Activated CD8-positive, alpha-beta T cell treated with anti-CD3 and anti-CD28 coated beads for 36 hours (primary cell): ENCODE measurements at regions not wholly inside any gene's neighbourhood (a gene's known extent, or its start where the extent isn't known, plus 50 kb on each side); places are given as distances from the start of the nearest gene placed in this dataset.

Source experiments
- ATAC-seq: fragments of 200-7000 bp; cut with Tn5 transposase; one replicate; pipeline ENCODE4 v1.10.0; 2021; ENCODE audit warnings: mild to moderate bottlenecking, moderate library complexity
- CTCF ChIA-PET: fragments of 350-600 bp; sonication (Branson Sonifier 250); formaldehyde crosslinking; loops from one replicate; lab custom pipeline; 2021; ENCODE audit warnings: antibody characterized with exemption; lab: Charles Lee
- POLR2A ChIA-PET: fragments of 350-600 bp; sonication (Branson Sonifier 250); formaldehyde crosslinking; loops from one replicate; lab custom pipeline; 2021; ENCODE audit warnings: antibody characterized with exemption; lab: Charles Lee
- DNase-seq: peaks from one replicate; pipeline ENCODE4 v3.0.0-alpha.2; 2020
- H3K27ac Mint-ChIP-seq: one replicate; pipeline ENCODE4 v1.8.0; 2021; ENCODE audit warnings: mild to moderate bottlenecking, mixed read lengths
- H3K27me3 Mint-ChIP-seq: one replicate; pipeline ENCODE4 v1.8.0; 2021; ENCODE audit warnings: mixed read lengths
- H3K36me3 Mint-ChIP-seq: one replicate; pipeline ENCODE4 v1.8.0; 2021; ENCODE audit warnings: low read depth, mixed read lengths
- H3K4me1 Mint-ChIP-seq: one replicate; pipeline ENCODE4 v1.8.0; 2021; ENCODE audit warnings: low read depth, mixed read lengths
- H3K4me3 Mint-ChIP-seq: one replicate; pipeline ENCODE4 v1.8.0; 2021; ENCODE audit warnings: mild to moderate bottlenecking, moderate library complexity, mixed read lengths
- H3K9me3 Mint-ChIP-seq: one replicate; pipeline ENCODE4 v1.8.0; 2021; ENCODE audit warnings: mixed read lengths
- intact Hi-C: fragments of 100-400 bp; cut with micrococcal nuclease; formaldehyde crosslinking; loops from one replicate; pipeline ENCODE4 v1.10.0; 2022
- TF ChIP-seq, protein P1 (sequence below): fragments of 200-600 bp; IDR thresholded peaks from one replicate; pipeline ENCODE4 v1.8.0; 2022; ENCODE audit warnings: antibody characterized with exemption, mild to moderate bottlenecking

DNA sequence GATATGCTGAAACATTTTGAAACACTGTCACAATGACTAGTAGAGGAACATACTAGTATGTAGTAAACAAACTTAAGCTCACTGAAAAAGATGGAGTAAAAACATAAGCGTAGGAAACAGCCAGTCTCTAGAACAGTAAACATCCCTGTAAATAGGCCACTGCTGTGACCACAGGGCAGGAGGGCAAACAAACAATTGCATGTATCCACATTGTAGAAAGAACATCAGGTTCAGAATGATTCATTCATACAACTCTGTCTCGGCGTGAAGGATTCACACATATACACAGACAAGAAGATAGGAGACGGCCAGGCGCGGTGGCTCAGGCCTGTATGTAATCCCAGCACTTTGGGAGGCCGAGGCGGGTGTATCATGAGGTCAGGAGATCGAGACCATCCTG is 390.1 kb downstream of the IRS2 start:
- ATAC-seq (no peak), DNase-seq (no peak)
- H3K27ac Mint-ChIP-seq: no peak overlapping the region
- H3K36me3 Mint-ChIP-seq: no peaks in the 10 kb centered on the region
- ChIA-PET POLR2A (no interaction called here), CTCF (no interaction called here)
- no peaks in the 10 kb centered on the region for H3K9me3 Mint-ChIP-seq
- intact Hi-C loops: no loop called here
- H3K4me1 Mint-ChIP-seq: no peaks in the 10 kb centered on the region
- H3K27me3 Mint-ChIP-seq: peaks cover 4% of the 10 kb centered on the region
- TF ChIP-seq, protein P1, sequence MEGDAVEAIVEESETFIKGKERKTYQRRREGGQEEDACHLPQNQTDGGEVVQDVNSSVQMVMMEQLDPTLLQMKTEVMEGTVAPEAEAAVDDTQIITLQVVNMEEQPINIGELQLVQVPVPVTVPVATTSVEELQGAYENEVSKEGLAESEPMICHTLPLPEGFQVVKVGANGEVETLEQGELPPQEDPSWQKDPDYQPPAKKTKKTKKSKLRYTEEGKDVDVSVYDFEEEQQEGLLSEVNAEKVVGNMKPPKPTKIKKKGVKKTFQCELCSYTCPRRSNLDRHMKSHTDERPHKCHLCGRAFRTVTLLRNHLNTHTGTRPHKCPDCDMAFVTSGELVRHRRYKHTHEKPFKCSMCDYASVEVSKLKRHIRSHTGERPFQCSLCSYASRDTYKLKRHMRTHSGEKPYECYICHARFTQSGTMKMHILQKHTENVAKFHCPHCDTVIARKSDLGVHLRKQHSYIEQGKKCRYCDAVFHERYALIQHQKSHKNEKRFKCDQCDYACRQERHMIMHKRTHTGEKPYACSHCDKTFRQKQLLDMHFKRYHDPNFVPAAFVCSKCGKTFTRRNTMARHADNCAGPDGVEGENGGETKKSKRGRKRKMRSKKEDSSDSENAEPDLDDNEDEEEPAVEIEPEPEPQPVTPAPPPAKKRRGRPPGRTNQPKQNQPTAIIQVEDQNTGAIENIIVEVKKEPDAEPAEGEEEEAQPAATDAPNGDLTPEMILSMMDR: no peak
- H3K4me3 Mint-ChIP-seq: no peak overlapping the region

DNA sequence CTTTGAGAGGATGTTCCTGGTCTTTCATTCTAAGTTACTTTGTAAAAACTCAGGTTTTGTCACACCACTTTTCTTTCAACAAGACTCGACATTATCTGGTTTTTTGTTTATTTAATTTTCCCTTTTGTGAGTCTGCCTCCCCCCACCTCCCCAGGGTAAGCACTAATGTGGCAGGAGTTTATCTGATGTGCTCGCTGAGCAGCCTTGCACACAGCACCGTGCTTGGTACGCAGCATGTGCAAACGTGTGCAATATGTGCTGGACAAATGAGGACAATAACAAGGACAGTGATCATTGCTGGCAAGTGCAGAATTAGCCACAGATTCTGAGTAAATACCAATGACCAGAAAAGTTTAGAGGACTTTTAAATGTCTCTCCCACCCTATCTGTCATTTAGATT is 391.4 kb downstream of the IRS2 start:
- TF ChIP-seq, protein P1: no peak
- no peaks in the 10 kb centered on the region for H3K4me1 Mint-ChIP-seq
- H3K9me3 Mint-ChIP-seq: no peaks in the 10 kb centered on the region
- no peak overlapping the region for H3K27ac Mint-ChIP-seq
- no peak overlapping the region for H3K4me3 Mint-ChIP-seq
- ATAC-seq (no peak), DNase-seq (no peak)
- no peaks in the 10 kb centered on the region for H3K36me3 Mint-ChIP-seq
- peaks cover 3% of the 10 kb centered on the region for H3K27me3 Mint-ChIP-seq
- ChIA-PET POLR2A (no interaction called here), CTCF (no interaction called here)
- intact Hi-C loops: no loop called here

DNA sequence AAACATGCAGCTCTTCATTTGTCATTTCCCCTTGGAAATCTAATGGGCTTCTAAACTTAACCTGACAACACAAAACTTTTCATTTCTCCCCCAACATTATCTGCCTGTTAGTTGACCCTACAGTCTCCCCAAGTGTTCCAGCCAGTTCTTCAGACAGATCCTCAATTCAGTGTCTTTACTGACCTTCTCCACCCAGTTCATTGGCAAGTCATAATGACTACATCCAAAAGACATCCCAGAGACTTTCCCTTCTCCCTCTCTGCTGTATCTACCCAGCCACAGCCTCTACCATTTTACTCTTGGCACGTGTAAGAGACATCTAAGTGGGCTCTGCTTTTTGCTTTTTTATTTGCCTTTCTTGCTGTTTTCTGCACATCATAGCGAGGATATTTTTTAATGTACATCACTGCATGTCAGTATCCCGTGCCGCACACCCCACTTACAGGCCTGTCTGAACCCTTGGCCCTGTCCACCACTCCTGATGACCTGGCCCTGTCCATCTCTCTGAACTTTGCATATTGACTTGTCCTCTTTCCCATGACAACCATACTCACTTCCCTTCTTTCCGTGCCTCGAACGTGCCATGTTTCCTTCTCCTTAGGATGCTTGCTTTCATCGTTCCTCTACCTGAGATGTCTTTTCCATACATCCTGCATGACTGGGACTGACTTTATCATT is 391.9 kb downstream of the IRS2 start:
- Mint-ChIP-seq H3K4me1 (no peaks in the 10 kb centered on the region), H3K27ac (no peak overlapping the region), H3K36me3 (no peaks in the 10 kb centered on the region), H3K9me3 (no peaks in the 10 kb centered on the region), H3K4me3 (no peak overlapping the region), H3K27me3 (peaks cover 3% of the 10 kb centered on the region)
- TF ChIP-seq, protein P1: no peak
- ATAC-seq: no peak
- intact Hi-C loops: no loop called here
- DNase-seq: no peak
- ChIA-PET POLR2A (no interaction called here), CTCF (no interaction called here)

DNA sequence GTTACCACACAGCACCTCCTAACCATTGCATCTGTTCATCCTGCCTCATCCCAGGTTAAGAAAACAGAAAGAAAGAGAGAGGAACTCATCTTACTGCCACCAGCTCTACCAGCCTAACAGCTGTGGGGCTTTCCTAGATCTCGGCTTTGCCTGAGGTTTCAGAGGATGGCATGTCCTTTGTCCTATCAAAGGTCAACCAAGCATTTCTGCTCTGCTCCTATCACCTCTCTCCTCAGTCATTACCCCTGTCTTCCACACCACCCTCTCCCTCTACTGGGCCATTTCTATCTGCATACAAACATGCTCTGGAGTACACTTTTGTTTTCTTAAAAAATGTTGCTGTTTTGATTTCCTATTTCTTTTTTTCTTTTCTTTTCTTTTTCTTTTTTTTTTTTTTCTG is 393.3 kb downstream of the IRS2 start:
- intact Hi-C loops: no loop called here
- Mint-ChIP-seq H3K27ac (no peak overlapping the region), H3K9me3 (no peaks in the 10 kb centered on the region), H3K27me3 (no peaks in the 10 kb centered on the region), H3K4me1 (no peaks in the 10 kb centered on the region), H3K4me3 (no peak overlapping the region), H3K36me3 (no peaks in the 10 kb centered on the region)
- POLR2A ChIA-PET: no interaction called here
- DNase-seq (no peak), ATAC-seq (no peak)
- TF ChIP-seq, protein P1: no peak
- CTCF ChIA-PET: interaction anchor here (1.6 kb wide), 1 partner anchor 9 kb away, joined by 3 read pairs; no protein-coding TSS in a partner anchor

DNA sequence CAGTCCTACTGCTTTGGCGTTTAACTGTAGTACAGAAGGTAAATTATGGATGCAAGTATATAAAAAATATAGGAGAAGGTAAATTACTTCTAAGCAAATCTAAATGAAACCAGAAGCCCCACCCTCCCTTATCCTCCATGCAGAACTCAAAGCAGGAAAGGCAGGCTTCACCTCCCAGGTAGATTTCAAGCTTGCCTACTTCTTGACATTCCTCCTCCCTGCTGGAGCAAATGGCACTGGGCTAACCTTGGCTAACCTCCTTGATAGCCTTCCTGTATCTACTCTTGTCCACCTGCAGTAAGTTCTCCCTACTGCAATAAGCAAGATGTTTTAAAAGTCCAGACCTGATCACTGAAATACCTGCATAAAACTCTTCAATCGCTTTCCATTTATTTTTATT is 396.0 kb downstream of the IRS2 start:
- ChIA-PET POLR2A (no interaction called here), CTCF (no interaction called here)
- Mint-ChIP-seq H3K4me3 (no peak overlapping the region), H3K4me1 (no peaks in the 10 kb centered on the region), H3K36me3 (no peaks in the 10 kb centered on the region), H3K9me3 (no peaks in the 10 kb centered on the region), H3K27me3 (no peaks in the 10 kb centered on the region), H3K27ac (no peak overlapping the region)
- DNase-seq (no peak), ATAC-seq (no peak)
- intact Hi-C loops: no loop called here
- TF ChIP-seq, protein P1: no peak
